Peyer's patch (tissue), 4 donors: ENCODE measurements at regions not wholly inside any gene's neighbourhood (a gene's known extent, or its start where the extent isn't known, plus 50 kb on each side); places are given as distances from the start of the nearest gene placed in this dataset.

Experiments
- POLR2A ChIP-seq, 2 donors: fragments of 450-650 bp; IDR thresholded peaks; one replicate each; pipeline ENCODE4 v1.5.1; 2017; ENCODE audit warnings: antibody characterized with exemption in 2 of 2, mild to moderate bottlenecking in 2 of 2, moderate library complexity in 2 of 2
- TF ChIP-seq, protein P1 (sequence below), 6 experiments: fragments of 450-650 bp in 4 of 6; fragments of 200-600 bp in 2 of 6; sonication (generic) in 1 of 6; IDR thresholded peaks; one replicate each; pipeline ENCODE4 v1.5.1; 2017 to 2019; ENCODE audit warnings: antibody characterized with exemption in 6 of 6, mild to moderate bottlenecking in 3 of 6, moderate library complexity in 1 of 6

DNA sequence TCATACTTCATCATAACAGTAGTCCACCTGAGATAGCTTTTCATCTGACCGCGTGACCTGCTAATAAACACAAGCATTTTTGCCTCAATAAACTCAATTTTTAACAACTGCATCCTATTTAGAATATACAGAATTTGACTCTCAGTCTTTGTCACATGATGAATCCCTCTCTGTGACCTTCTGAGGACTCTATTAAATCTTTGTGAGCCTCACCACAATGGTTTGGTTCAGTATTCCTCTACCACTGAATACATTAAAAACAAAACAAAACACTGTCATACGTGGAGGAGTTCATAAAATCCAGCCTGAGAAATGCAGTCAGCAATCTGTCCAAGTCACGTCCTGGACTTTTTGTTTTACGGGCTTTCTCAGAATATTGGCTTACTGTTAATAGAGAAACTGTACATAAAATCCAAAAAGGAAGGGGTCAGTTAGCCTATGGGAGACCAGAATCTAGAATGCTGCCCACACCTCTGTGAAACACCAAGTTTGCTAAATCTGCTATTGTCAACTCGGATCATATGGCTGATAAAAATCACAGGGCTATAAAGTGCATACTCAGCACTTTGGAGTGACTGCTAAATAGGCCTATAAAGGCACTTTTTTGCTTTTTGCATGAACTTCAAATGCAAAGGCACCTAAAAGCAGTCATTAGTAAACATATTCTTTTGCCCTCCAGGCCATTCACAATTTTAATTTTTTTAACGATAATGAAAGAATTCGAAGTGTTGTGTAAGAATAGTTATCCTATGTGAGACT, 190.3 kb upstream of the HDDC2 start:
- TF ChIP-seq POLR2A (IDR thresholded peaks at IDR 0.05): no peak
- TF ChIP-seq, protein P1, sequence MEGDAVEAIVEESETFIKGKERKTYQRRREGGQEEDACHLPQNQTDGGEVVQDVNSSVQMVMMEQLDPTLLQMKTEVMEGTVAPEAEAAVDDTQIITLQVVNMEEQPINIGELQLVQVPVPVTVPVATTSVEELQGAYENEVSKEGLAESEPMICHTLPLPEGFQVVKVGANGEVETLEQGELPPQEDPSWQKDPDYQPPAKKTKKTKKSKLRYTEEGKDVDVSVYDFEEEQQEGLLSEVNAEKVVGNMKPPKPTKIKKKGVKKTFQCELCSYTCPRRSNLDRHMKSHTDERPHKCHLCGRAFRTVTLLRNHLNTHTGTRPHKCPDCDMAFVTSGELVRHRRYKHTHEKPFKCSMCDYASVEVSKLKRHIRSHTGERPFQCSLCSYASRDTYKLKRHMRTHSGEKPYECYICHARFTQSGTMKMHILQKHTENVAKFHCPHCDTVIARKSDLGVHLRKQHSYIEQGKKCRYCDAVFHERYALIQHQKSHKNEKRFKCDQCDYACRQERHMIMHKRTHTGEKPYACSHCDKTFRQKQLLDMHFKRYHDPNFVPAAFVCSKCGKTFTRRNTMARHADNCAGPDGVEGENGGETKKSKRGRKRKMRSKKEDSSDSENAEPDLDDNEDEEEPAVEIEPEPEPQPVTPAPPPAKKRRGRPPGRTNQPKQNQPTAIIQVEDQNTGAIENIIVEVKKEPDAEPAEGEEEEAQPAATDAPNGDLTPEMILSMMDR (IDR thresholded peaks at IDR 0.05): no peak
